ENCODE measurements at regions not wholly inside any gene's neighbourhood (a gene's known extent, or its start where the extent isn't known, plus 50 kb on each side); places are given as distances from the start of the nearest gene placed in this dataset.

- Histone ChIP-seq H3K36me3 (ENCODE audit: low read depth) (no peaks in the 10 kb centered on the region), H3K4me1 (ENCODE audit: insufficient read depth, poor library complexity, severe bottlenecking) (peaks cover 6% of the 10 kb centered on the region)
Measured at GRCh38 chr13:73292127-73292526, 233.3 kb downstream of the KLF5 start.

GRCh38 chr13:73290844-73291243 is 232.0 kb downstream of the KLF5 start:
- Histone ChIP-seq H3K27me3 (ENCODE audit: insufficient read depth, poor library complexity, severe bottlenecking) (no peaks in the 10 kb centered on the region), H3K9me3 (ENCODE audit: severe bottlenecking) (no peaks in the 10 kb centered on the region), H3K4me1 (ENCODE audit: insufficient read depth, poor library complexity, severe bottlenecking) (peaks cover 14% of the 10 kb centered on the region), H3K27ac (ENCODE audit: poor library complexity, severe bottlenecking) (no peak overlapping the region), H3K4me3 (ENCODE audit: severe bottlenecking) (no peak overlapping the region), H3K36me3 (ENCODE audit: low read depth) (no peaks in the 10 kb centered on the region)
- no peak for TF ChIP-seq CTCF (IDR thresholded peaks at IDR 0.05; ENCODE audit: poor library complexity, severe bottlenecking)
- ATAC-seq (ENCODE audit: low read depth) (no peak), DNase-seq (ENCODE audit: low spot score) (no peak)

More at GRCh38 chr13:73292127-73292526, 233.3 kb downstream of the KLF5 start:
- H3K9me3 ChIP-seq (ENCODE audit: severe bottlenecking), result no peaks in the 10 kb centered on the region
- no peak overlapping the region for H3K27ac ChIP-seq (ENCODE audit: poor library complexity, severe bottlenecking)
- no peaks in the 10 kb centered on the region for H3K27me3 ChIP-seq (ENCODE audit: insufficient read depth, poor library complexity, severe bottlenecking)
- no peak for TF ChIP-seq CTCF (IDR thresholded peaks at IDR 0.05; ENCODE audit: poor library complexity, severe bottlenecking)
- H3K4me3 ChIP-seq (ENCODE audit: severe bottlenecking), result no peak overlapping the region
- no peak for ATAC-seq (ENCODE audit: low read depth)
- DNase-seq (ENCODE audit: low spot score), result no peak

GRCh38 chr13:73288596-73288995 is 229.8 kb downstream of the KLF5 start:
- H3K4me3 ChIP-seq (ENCODE audit: severe bottlenecking), result no peak overlapping the region
- ATAC-seq (ENCODE audit: low read depth) (no peak), DNase-seq (ENCODE audit: low spot score) (no peak)
- no peaks in the 10 kb centered on the region for H3K9me3 ChIP-seq (ENCODE audit: severe bottlenecking)
- H3K27ac ChIP-seq (ENCODE audit: poor library complexity, severe bottlenecking), result no peak overlapping the region
- peaks cover 14% of the 10 kb centered on the region for H3K4me1 ChIP-seq (ENCODE audit: insufficient read depth, poor library complexity, severe bottlenecking)
- no peak for TF ChIP-seq CTCF (IDR thresholded peaks at IDR 0.05; ENCODE audit: poor library complexity, severe bottlenecking)
- H3K27me3 ChIP-seq (ENCODE audit: insufficient read depth, poor library complexity, severe bottlenecking), result no peaks in the 10 kb centered on the region
- H3K36me3 ChIP-seq (ENCODE audit: low read depth), result no peaks in the 10 kb centered on the region

GRCh38 chr13:73287831-73288230 is 229.0 kb downstream of the KLF5 start:
- Histone ChIP-seq H3K4me3 (ENCODE audit: severe bottlenecking) (no peak overlapping the region), H3K27ac (ENCODE audit: poor library complexity, severe bottlenecking) (peak overlapping the region; percentile 70), H3K4me1 (ENCODE audit: insufficient read depth, poor library complexity, severe bottlenecking) (peaks cover 14% of the 10 kb centered on the region), H3K9me3 (ENCODE audit: severe bottlenecking) (no peaks in the 10 kb centered on the region), H3K27me3 (ENCODE audit: insufficient read depth, poor library complexity, severe bottlenecking) (no peaks in the 10 kb centered on the region), H3K36me3 (ENCODE audit: low read depth) (no peaks in the 10 kb centered on the region)
- DNase-seq (ENCODE audit: low spot score) (no peak), ATAC-seq (ENCODE audit: low read depth) (no peak)
- no peak for TF ChIP-seq CTCF (IDR thresholded peaks at IDR 0.05; ENCODE audit: poor library complexity, severe bottlenecking)

GRCh38 chr13:73286942-73287620 is 228.3 kb downstream of the KLF5 start:
- no peak for TF ChIP-seq CTCF (IDR thresholded peaks at IDR 0.05; ENCODE audit: poor library complexity, severe bottlenecking)
- Histone ChIP-seq H3K27me3 (ENCODE audit: insufficient read depth, poor library complexity, severe bottlenecking) (no peaks in the 10 kb centered on the region), H3K4me3 (ENCODE audit: severe bottlenecking) (no peak overlapping the region), H3K4me1 (ENCODE audit: insufficient read depth, poor library complexity, severe bottlenecking) (peaks cover 14% of the 10 kb centered on the region), H3K36me3 (ENCODE audit: low read depth) (no peaks in the 10 kb centered on the region), H3K27ac (ENCODE audit: poor library complexity, severe bottlenecking) (peak overlapping the region; percentile 70), H3K9me3 (ENCODE audit: severe bottlenecking) (no peaks in the 10 kb centered on the region)
- DNase-seq (ENCODE audit: low spot score) (peak; percentile 32), ATAC-seq (ENCODE audit: low read depth) (peak; percentile 83)
